Heart left ventricle (tissue), 16 donors: ENCODE measurements at regions not wholly inside any gene's neighbourhood (a gene's known extent, or its start where the extent isn't known, plus 50 kb on each side); places are given as distances from the start of the nearest gene placed in this dataset.

Experiments
- ATAC-seq, 4 donors: fragments of 200-7000 bp; cut with Tn5 transposase; one replicate each; pipeline ENCODE4 v1.9.1; 2020 to 2022; ENCODE audit warnings: moderate library complexity in 4 of 4, mild to moderate bottlenecking in 3 of 4, moderate number of reproducible peaks in 1 of 4
- DNase-seq, 5 donors: peaks; one replicate each; pipeline ENCODE4 v3.0.0-alpha.2; 2020
- H3K27ac ChIP-seq, 12 donors: fragments of 200-600 bp; sonication (generic) in 4 of 12; one replicate each; pipeline versions ENCODE4 v1.5.0 to v1.8.0; 2016 to 2022; ENCODE audit warnings: mild to moderate bottlenecking in 2 of 12
- H3K27me3 ChIP-seq, 9 donors: fragments of 200-600 bp; sonication (generic) in 2 of 9; one replicate each; pipeline versions ENCODE4 v1.5.1 to v1.8.0; 2016 to 2022; ENCODE audit warnings: mild to moderate bottlenecking in 3 of 9
- H3K36me3 ChIP-seq, 9 donors: fragments of 200-600 bp; sonication (generic) in 2 of 9; one replicate each; pipeline versions ENCODE4 v1.5.0 to v1.8.0; 2018 to 2022; ENCODE audit warnings: mild to moderate bottlenecking in 2 of 9
- H3K4me1 ChIP-seq, 12 donors: fragments of 200-600 bp; sonication (generic) in 4 of 12; one replicate each; pipeline versions ENCODE4 v1.5.0 to v1.8.0; 2016 to 2022; ENCODE audit warnings: mild to moderate bottlenecking in 3 of 12
- H3K4me3 ChIP-seq, 12 donors: fragments of 200-600 bp; sonication (generic) in 4 of 12; one replicate each; pipeline versions ENCODE4 v1.5.0 to v1.8.0; 2017 to 2022; ENCODE audit warnings: mild to moderate bottlenecking in 9 of 12, moderate library complexity in 4 of 12
- H3K9me3 ChIP-seq, 12 donors: fragments of 200-600 bp; sonication (generic) in 4 of 12; one replicate each; pipeline versions ENCODE4 v1.5.0 to v1.8.0; 2016 to 2022; ENCODE audit warnings: mild to moderate bottlenecking in 1 of 12
- CTCF ChIP-seq, 12 donors: fragments of 200-600 bp; sonication (generic) in 4 of 12; IDR thresholded peaks; one replicate each; pipeline versions ENCODE4 v1.5.0 to v1.8.0; 2018 to 2022; ENCODE audit warnings: antibody characterized with exemption in 12 of 12, mild to moderate bottlenecking in 5 of 12
- POLR2A ChIP-seq, 2 donors: fragments of 450-650 bp; IDR thresholded peaks; one replicate each; pipeline ENCODE4 v1.6.1; 2017; ENCODE audit warnings: antibody characterized with exemption in 2 of 2, mild to moderate bottlenecking in 2 of 2, moderate library complexity in 2 of 2
- WGBS, 4 donors: extraction: QIAGEN DNeasy Blood & Tissue Kit in 2 of 4; methylation state at CpG; one replicate each; pipeline versions ENCODE4 v1.1.5 to v1.1.7; 2013 to 2018; 5-methylcytosine and 5-hydroxymethylcytosine counted together
- intact Hi-C, 10 donors: fragments of 100-400 bp; cut with DNase I; formaldehyde crosslinking; loops; one replicate each; pipeline versions ENCODE4 v1.11.1 to v1.14.2; 2022
- donor health status: ischemic (EF 13 %, LVEDD 7.1; RV severe dilation, severe dysfunction).
- donor health status: healthy with polysubstance abuse.
- donor health status: DM: no; HTN: yes; CAD: no.
- donor health status: DM: no; HTN: no; CAD: no.
- donor health status: ischemic (EF 25% LVEDD 6.9; RV normal size, moderate dysfunction).
- donor health status: ischemic (EF 25% LVEDD 5.7; RV mildly dilated, moderate dysfunction).
- donor health status: healthy.
- donor health status: DM: yes; HTN: yes; CAD: no.
- donor health status: ischemic (EF 35%, LVEDD 5.7; RV mildly dilated, moderate dysfunction).
- donor health status: nonischemic (EF 11% LVEDD 7.7; RV severe dilation, severe dysfunction).
- donor health status: DM: yes; HTN: yes; CAD: no.
- donor health status: PGD.
- donor health status: ischemic (EF 29% LVEDD 5.4; RV normal size, mild dysfunction).
- donor health status: nonischemic (EF 23%, LVEDD 6.1; RV moderate dilation, normal function).

DNA sequence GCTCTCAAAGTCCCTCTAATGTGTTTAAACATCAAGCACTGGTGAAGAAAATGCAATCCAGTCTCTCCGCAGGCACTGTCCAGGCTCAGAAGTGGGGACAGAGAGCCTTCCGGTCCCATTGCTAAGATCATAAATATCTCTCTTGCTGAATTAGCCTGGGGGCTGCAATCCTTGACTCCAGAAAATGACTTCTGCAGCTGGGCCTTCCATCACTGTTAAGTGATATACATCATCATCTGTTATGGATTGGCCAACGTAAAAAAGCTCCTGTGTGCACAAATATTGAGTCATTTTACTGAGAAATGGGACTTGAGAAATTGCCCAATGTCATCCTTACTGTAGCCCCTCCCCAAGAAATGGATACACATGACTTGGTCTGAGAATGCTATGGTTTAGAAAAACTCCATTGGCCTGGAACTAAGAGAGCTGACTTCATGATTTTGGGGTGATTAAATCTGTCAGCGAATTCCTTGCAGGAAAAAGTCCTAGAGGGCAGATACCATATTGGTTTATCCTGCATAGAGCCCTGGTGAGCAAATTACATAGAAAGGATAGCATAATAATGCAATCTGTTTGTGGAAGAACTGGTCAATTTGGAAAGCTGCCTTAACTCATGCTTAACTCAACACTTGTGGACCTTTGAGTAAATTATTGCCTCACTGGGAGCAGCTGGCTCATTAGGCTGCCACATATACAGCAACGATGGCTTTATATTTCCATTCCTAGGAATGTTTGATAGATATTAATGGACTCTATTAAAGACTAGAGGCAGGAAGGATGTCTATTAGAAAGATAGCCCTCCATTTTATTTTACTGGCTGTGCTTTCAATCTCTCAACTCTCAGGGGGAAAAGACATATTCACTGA lies 346.1 kb downstream of the GBA3 start:
- intact Hi-C loops, result no loop called here
- Histone ChIP-seq H3K27me3 (no peaks in the 10 kb centered on the region), H3K27ac (no peak overlapping the region), H3K9me3 (no peaks in the 10 kb centered on the region), H3K36me3 (no peaks in the 10 kb centered on the region), H3K4me3 (no peak overlapping the region), H3K4me1 (peaks cover 0 to 3% (median 0%) of the 10 kb centered on the region in 12 donors)
- 61 to 76% (median 71%) methylated on average over 5 of the region's 5 CpGs for WGBS, 4 donors
- TF ChIP-seq CTCF (IDR thresholded peaks at IDR 0.05) (no peak), POLR2A (IDR thresholded peaks at IDR 0.05) (no peak)
- DNase-seq (no peak), ATAC-seq (no peak)

DNA sequence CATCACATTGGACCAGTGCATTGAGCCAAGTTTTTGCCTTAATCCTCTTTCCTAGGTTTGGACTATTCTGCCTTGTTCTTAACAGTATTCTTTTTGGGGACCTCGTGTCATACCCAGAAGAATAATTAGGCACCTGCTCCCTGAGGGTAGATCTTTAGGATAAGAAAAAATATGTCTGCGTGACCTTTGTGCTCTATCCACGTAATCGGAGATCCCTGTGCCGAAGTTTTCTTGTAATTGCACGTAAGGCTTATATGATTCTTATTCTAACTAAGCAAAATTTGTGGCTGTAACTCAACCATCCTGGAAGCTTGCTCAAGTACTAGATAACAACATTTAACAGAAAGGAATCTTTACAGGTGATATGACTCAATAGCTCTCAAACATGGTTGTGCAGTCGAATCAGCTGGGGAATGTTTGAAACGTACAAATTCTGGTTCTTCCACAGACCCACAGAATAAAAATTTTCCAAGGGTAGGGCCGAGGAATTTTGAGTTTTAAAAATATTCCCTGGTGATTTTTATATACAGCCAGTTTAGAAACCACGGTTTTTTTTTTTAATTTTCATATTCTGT lies 344.3 kb downstream of the GBA3 start:
- intact Hi-C loops, result no loop called here

DNA sequence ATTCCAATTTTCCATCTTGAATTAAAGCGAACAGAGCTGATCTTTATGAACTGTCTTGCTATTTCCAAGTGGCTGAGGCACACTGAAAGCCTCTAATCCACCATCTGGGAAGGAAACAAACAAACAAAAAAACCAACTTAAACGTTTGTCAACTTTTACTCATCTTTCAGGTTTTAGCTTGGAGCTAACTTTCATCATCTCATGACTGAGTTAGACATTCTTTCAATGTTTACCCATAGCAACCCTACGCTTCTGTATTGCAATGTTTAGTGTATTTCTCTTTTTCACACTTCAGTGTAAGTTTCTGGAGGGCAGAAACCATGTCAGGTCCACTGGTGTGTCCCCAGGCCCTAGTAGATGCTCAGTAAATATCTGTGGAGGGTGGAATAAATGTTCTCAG lies 343.8 kb downstream of the GBA3 start:
- H3K27ac ChIP-seq, result no peak overlapping the region
- ATAC-seq (no peak), DNase-seq (no peak)
- WGBS, 4 donors, result 56 to 72% (median 66%) methylated on average over 3 of the region's 3 CpGs
- TF ChIP-seq POLR2A (IDR thresholded peaks at IDR 0.05) (no peak), CTCF (IDR thresholded peaks at IDR 0.05) (no peak)
- no peak overlapping the region for H3K4me3 ChIP-seq
- H3K9me3 ChIP-seq, result no peaks in the 10 kb centered on the region
- H3K4me1 ChIP-seq, result peaks cover 0 to 5% (median 0%) of the 10 kb centered on the region in 12 donors
- no peaks in the 10 kb centered on the region for H3K27me3 ChIP-seq
- no peaks in the 10 kb centered on the region for H3K36me3 ChIP-seq
- intact Hi-C loops, result no loop called here

More for the DNA sequence above, 344.3 kb downstream of the GBA3 start:
- no peaks in the 10 kb centered on the region for H3K27me3 ChIP-seq
- TF ChIP-seq CTCF (IDR thresholded peaks at IDR 0.05) (no peak), POLR2A (IDR thresholded peaks at IDR 0.05) (no peak)
- DNase-seq (no peak), ATAC-seq (no peak)
- H3K4me3 ChIP-seq, result no peak overlapping the region
- H3K4me1 ChIP-seq, result peaks cover 0 to 5% (median 0%) of the 10 kb centered on the region in 12 donors
- H3K27ac ChIP-seq, result no peak overlapping the region
- WGBS, 4 donors, result 80 to 86% (median 82%) methylated on average over 10 of the region's 10 CpGs
- no peaks in the 10 kb centered on the region for H3K9me3 ChIP-seq
- no peaks in the 10 kb centered on the region for H3K36me3 ChIP-seq

GRCh38 chr4:23035521-23036056 lies 342.9 kb downstream of the GBA3 start:
- Histone ChIP-seq H3K4me3 (no peak overlapping the region), H3K36me3 (no peaks in the 10 kb centered on the region), H3K9me3 (no peaks in the 10 kb centered on the region), H3K27me3 (no peaks in the 10 kb centered on the region), H3K4me1 (peaks cover 0 to 5% (median 0%) of the 10 kb centered on the region in 12 donors), H3K27ac (no peak overlapping the region)
- no peak for TF ChIP-seq CTCF (IDR thresholded peaks at IDR 0.05)
- no peak for TF ChIP-seq POLR2A (IDR thresholded peaks at IDR 0.05)
- DNase-seq (peak in 1 of 5 donors; percentile 20), ATAC-seq (peak in 1 of 4 donors; percentile 20)
- intact Hi-C loops, result no loop called here
- 60 to 86% (median 73%) methylated on average over 1 to 3 of the region's 3 CpGs; no CpG with 5 or more reads in 1 of the 4 donors for WGBS, 4 donors
